ENCODE measurements at regions not wholly inside any gene's neighbourhood (a gene's known extent, or its start where the extent isn't known, plus 50 kb on each side); places are given as distances from the start of the nearest gene placed in this dataset.
A peak's percentile ranks its signal among the peaks of the same experiment; 100 is the strongest.

DNA sequence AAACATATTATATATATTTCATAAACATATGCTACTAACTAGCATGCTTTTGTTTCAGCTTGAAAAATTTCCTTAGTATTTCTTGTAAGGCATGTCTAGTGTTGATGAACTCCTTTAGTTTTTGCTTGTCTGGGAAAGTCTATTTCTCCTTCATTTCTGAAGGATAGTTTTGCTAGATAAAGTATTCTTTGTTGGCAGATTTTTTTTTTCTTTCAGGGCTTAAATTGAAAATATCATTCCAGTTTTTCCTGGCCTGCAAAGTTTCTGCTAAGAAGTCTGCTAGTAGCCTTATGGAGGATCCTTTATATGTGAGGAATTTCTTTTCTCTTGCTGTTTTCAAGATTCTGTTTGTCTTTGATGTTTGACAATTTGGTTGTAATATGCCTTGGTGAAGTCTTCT lies 183.5 kb downstream of the SLC4A3 start:
- Histone ChIP-seq H3K27ac (ENCODE audit: low read depth) (no peak overlapping the region), H3K4me1 (ENCODE audit: insufficient read depth) (no peaks in the 10 kb centered on the region), H3K36me3 (ENCODE audit: insufficient read depth) (no peaks in the 10 kb centered on the region), H3K4me3 (ENCODE audit: low read depth, low read length) (no peak overlapping the region)
- DNase-seq (ENCODE audit: extremely low spot score): no peak

DNA sequence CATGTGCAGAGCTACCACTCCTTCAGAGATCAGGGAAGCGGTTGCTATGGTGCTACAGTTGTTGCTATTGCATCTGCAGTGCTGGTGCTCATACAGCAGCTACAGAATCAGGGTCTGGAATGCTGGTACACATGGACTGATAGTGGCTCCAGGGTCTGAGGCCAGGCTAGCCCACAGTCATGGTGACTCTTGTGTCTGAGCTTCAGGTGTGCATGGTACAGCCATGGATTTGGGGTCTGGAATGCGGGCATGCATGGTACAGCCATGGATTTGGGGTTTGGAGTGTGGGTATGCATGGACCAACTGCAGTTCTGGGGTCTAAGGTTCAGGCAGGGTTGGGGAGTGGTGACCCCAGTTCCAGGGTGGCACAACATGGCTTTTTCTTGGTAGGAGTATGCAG lies 185.2 kb downstream of the SLC4A3 start:
- H3K4me1 ChIP-seq (ENCODE audit: insufficient read depth): no peaks in the 10 kb centered on the region
- no peak overlapping the region for H3K4me3 ChIP-seq (ENCODE audit: low read depth, low read length)
- DNase-seq (ENCODE audit: extremely low spot score): no peak
- no peak overlapping the region for H3K27ac ChIP-seq (ENCODE audit: low read depth)
- WGBS: 73% methylated on average over 2 of the region's 2 CpGs
- H3K36me3 ChIP-seq (ENCODE audit: insufficient read depth): no peaks in the 10 kb centered on the region

DNA sequence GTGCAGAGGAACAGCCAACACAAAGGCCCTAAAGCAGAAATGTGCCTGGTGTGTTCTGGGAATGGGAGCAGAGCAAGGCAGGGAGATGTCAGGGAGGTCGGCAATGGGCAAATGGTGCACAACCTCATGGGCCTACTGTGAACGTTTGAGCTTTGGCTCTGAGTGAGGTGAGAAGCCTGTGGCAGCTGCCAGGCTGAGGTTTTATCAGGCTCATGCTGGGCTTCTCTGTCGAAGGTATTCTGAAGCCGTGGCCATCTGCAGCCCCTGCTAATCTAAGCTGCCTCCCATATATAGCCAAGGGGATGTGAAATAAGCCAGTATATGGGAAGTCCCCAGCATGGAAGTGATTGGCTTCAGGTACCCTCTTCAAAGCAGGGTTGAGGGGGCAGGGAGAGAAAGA lies 193.3 kb downstream of the SLC4A3 start:
- no peak overlapping the region for H3K4me3 ChIP-seq (ENCODE audit: low read depth, low read length)
- no peaks in the 10 kb centered on the region for H3K36me3 ChIP-seq (ENCODE audit: insufficient read depth)
- no peak for DNase-seq (ENCODE audit: extremely low spot score)
- WGBS: 78% methylated on average over 4 of the region's 4 CpGs
- H3K4me1 ChIP-seq (ENCODE audit: insufficient read depth): no peaks in the 10 kb centered on the region
- no peak overlapping the region for H3K27ac ChIP-seq (ENCODE audit: low read depth)

DNA sequence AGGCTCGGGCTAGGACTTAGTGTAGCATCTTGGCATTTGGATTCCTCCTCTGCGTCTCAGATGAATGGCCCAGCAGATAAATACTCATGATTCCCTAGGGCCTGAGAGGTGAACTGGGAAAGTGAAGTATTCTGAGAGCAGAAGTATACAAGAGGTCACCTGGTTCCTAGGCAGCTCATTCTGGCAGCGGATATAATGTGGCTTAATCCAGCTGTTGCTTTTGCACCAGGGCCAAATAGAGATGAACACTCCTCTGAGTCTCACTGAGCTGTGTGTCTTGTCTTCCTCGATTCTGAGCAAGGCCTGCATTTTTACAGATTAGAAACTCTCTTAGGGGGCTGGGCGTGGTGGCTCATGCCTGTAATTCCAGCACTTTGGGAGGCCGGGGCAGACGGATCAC lies 196.1 kb downstream of the SLC4A3 start:
- Histone ChIP-seq H3K36me3 (ENCODE audit: insufficient read depth) (no peaks in the 10 kb centered on the region), H3K27ac (ENCODE audit: low read depth) (no peak overlapping the region), H3K4me3 (ENCODE audit: low read depth, low read length) (no peak overlapping the region), H3K4me1 (ENCODE audit: insufficient read depth) (no peaks in the 10 kb centered on the region)
- peak; percentile 5 for DNase-seq (ENCODE audit: extremely low spot score)
- 66% methylated on average over 7 of the region's 7 CpGs for WGBS

DNA sequence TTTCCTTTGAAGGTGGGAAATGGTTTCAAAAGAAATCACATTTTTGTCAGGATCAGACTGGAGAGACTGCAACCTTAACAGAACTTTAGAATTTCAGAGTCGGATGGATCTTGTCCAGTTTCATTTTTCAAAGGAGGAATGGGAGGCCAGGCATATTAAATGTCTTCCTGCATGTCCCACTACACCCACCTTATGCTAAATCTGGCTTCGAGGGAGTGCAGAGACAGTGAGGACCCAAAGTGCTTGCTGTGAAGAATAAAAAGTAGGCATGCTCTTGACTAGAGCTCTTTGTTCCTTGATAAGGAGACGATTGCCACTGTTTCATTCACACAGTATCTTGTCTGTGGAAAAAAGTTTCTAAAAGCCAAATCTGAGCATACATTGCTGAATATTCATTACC lies 197.6 kb downstream of the SLC4A3 start:
- DNase-seq (ENCODE audit: extremely low spot score): no peak

DNA sequence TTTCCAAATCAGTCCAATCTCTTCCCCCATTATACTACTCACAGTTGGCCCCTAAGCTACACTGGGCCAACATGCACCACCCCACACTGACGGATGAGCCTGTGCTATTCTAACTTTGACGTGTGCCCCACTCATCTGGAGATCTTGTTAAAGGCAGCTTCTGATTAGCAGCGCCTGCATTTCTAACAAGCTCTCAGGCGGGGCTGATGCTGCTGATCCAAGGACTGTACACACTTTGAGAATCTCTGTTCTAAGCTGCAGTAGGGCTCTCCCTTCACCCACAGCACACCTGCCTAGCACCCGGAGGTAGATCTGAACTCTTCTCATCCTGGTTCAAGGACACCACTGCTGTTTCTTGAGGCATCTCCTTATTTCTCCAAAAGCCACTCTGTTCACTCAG lies 200.7 kb downstream of the SLC4A3 start:
- WGBS: 68% methylated on average over 5 of the region's 5 CpGs
- Histone ChIP-seq H3K4me1 (ENCODE audit: insufficient read depth) (no peaks in the 10 kb centered on the region), H3K27ac (ENCODE audit: low read depth) (no peak overlapping the region), H3K4me3 (ENCODE audit: low read depth, low read length) (no peak overlapping the region), H3K36me3 (ENCODE audit: insufficient read depth) (no peaks in the 10 kb centered on the region)
- DNase-seq (ENCODE audit: extremely low spot score): no peak

More for the DNA sequence above, 197.6 kb downstream of the SLC4A3 start:
- Histone ChIP-seq H3K4me3 (ENCODE audit: low read depth, low read length) (no peak overlapping the region), H3K27ac (ENCODE audit: low read depth) (no peak overlapping the region), H3K36me3 (ENCODE audit: insufficient read depth) (no peaks in the 10 kb centered on the region), H3K4me1 (ENCODE audit: insufficient read depth) (no peaks in the 10 kb centered on the region)
- 88% methylated on average over 3 of the region's 3 CpGs for WGBS

DNA sequence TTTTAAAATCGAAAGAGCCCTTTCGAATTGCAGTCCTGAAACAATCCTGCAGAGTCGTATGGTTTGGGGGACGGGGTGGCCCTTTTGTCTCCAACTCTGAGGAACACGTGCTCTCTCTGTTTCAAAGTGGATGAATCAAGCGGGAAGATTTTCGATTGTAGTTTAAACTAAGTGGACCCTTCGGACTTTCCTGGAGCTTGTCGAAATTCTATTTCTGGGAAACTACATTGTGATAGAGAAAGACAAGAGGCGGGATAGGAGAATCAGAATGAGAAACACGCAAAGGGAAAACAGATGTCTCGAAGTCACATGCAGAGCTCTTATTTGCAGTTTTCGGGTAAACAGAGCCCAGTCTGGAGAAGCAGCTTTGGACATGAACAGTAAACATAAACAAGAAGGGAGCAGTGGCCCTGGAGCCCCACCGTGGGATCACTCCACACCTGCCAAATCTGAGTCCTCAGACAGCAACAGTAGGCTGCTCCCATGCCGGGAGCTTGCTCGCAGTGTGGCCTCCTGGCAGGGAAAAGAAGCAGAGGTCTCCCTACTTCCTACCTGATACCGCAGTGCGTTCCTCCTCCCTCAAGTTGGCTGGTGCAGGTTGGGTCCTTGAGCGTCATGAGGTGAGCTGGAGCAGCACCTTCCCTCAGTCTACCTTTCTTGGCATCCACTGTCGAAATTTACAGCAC lies 202.4 kb downstream of the SLC4A3 start:
- DNase-seq (ENCODE audit: extremely low spot score): no peak
- WGBS: 61% methylated on average over 20 of the region's 20 CpGs
- Histone ChIP-seq H3K27ac (ENCODE audit: low read depth) (no peak overlapping the region), H3K4me3 (ENCODE audit: low read depth, low read length) (no peak overlapping the region), H3K36me3 (ENCODE audit: insufficient read depth) (no peaks in the 10 kb centered on the region), H3K4me1 (ENCODE audit: insufficient read depth) (no peaks in the 10 kb centered on the region)

DNA sequence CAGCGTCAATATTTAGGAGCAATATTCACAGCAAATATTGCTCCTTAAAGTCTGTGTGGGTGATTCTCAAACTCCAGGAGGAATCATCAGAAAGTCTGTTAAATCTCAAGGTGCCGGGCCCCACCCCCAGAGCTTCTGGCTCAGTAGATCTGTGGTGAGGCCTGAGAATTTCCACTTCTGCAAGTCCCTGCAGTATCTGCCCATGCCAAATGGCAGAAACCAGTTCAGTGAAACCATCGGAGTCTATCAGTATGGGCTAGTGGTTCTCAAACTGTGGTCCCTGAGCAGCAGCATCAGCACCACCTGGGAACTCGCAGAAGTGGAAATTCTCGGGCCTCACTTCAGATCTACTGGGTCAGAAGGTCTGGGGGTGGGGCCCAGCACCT lies 202.9 kb downstream of the SLC4A3 start:
- no peak overlapping the region for H3K4me3 ChIP-seq (ENCODE audit: low read depth, low read length)
- H3K4me1 ChIP-seq (ENCODE audit: insufficient read depth): no peaks in the 10 kb centered on the region
- H3K27ac ChIP-seq (ENCODE audit: low read depth): no peak overlapping the region
- WGBS: 92% methylated on average over 5 of the region's 5 CpGs
- no peak for DNase-seq (ENCODE audit: extremely low spot score)
- H3K36me3 ChIP-seq (ENCODE audit: insufficient read depth): no peaks in the 10 kb centered on the region

DNA sequence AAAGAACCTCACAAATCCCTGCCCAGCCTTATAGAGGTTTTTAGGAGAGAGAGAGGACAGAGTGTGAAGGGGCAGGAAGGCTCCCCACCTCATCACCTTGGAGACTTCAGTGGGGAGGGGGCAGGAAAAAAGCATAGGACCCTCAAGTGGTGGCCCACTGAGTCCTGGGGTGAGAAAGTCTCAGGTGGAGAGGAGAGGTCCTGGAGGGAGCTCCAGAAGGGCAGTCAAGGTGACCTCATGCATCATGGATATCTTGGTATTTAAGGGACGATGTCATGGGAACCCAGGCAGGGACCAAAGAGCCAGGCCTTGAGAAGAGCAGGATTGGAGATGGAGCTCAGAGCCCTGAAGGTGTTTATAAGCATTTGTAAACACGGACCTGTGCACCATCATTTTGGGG lies 204.5 kb downstream of the SLC4A3 start:
- Histone ChIP-seq H3K4me1 (ENCODE audit: insufficient read depth) (no peaks in the 10 kb centered on the region), H3K27ac (ENCODE audit: low read depth) (no peak overlapping the region), H3K4me3 (ENCODE audit: low read depth, low read length) (no peak overlapping the region), H3K36me3 (ENCODE audit: insufficient read depth) (no peaks in the 10 kb centered on the region)
- DNase-seq (ENCODE audit: extremely low spot score): no peak
- 99% methylated on average over 2 of the region's 2 CpGs for WGBS

DNA sequence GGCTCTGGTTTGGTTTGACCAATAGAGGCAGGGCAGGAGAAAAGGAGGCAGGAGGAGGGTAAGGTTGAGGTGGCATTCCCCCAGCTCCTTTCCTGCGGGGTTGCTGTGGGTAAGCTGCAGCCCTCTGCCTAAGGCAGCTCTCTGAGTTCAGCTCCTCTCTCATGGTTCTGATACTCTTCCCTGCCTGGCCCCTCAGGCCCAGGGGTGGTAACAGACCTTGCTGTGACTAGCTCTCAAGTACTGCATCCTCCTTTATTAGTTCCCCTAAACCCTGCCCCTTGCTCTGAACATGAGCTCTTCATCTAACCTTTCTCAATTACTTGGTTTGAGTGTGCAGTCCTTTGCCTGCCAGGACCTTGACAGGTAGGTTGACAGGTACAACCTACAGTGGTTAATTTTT lies 205.5 kb downstream of the SLC4A3 start:
- DNase-seq (ENCODE audit: extremely low spot score): no peak
- no peaks in the 10 kb centered on the region for H3K36me3 ChIP-seq (ENCODE audit: insufficient read depth)
- no peaks in the 10 kb centered on the region for H3K4me1 ChIP-seq (ENCODE audit: insufficient read depth)
- H3K27ac ChIP-seq (ENCODE audit: low read depth): no peak overlapping the region
- no peak overlapping the region for H3K4me3 ChIP-seq (ENCODE audit: low read depth, low read length)
- 96% methylated on average over 1 of the region's 1 CpG for WGBS

DNA sequence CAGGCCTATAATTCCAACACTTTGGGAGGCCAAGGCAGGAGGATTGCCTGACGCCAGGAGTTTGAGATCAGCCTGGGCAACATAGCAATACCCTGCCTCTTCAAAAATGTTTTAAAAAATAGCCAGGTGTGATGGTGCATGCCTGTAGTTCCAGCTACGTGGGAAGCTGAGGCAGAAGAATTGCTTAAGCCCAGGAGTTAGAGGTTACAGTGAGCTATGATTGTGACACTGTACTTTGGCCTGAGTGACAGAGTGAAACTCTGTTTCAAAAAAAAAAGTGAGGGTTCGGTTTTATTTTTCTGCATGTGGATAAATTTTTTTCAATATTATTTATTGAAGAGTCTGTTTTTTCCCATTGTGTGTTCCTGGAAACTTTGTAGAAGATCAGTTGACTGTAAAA lies 208.1 kb downstream of the SLC4A3 start:
- Histone ChIP-seq H3K4me1 (ENCODE audit: insufficient read depth) (no peaks in the 10 kb centered on the region), H3K4me3 (ENCODE audit: low read depth, low read length) (no peak overlapping the region), H3K27ac (ENCODE audit: low read depth) (no peak overlapping the region), H3K36me3 (ENCODE audit: insufficient read depth) (no peaks in the 10 kb centered on the region)
- 76% methylated on average over 3 of the region's 3 CpGs for WGBS
- DNase-seq (ENCODE audit: extremely low spot score): no peak

DNA sequence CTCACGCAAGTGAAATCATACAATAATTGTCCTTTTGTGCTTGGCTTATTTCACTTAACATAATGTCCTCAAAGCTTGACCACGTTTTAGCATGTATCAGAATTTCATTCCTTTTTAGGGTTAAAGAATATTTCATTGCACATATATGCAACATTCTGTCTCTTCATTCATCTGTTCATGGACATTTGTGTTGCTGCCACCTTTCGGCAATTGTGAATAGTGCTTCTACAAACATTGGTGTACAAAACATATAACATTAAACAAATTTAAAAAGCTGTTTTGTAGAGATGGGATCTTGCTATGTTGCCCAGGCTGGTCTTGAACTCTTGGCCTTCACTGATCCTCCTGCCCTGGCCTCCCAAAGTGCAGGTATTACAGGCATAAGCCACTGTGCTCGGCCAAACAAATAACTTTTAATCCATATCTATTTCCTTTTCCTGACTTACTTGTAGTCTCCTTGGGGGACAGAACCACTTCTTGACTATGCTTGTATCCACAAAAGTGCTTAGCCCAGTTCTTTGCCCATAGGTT lies 209.3 kb downstream of the SLC4A3 start:
- WGBS: 75% methylated on average over 4 of the region's 4 CpGs
- Histone ChIP-seq H3K36me3 (ENCODE audit: insufficient read depth) (no peaks in the 10 kb centered on the region), H3K27ac (ENCODE audit: low read depth) (no peak overlapping the region), H3K4me1 (ENCODE audit: insufficient read depth) (no peaks in the 10 kb centered on the region), H3K4me3 (ENCODE audit: low read depth, low read length) (no peak overlapping the region)
- DNase-seq (ENCODE audit: extremely low spot score): no peak

DNA sequence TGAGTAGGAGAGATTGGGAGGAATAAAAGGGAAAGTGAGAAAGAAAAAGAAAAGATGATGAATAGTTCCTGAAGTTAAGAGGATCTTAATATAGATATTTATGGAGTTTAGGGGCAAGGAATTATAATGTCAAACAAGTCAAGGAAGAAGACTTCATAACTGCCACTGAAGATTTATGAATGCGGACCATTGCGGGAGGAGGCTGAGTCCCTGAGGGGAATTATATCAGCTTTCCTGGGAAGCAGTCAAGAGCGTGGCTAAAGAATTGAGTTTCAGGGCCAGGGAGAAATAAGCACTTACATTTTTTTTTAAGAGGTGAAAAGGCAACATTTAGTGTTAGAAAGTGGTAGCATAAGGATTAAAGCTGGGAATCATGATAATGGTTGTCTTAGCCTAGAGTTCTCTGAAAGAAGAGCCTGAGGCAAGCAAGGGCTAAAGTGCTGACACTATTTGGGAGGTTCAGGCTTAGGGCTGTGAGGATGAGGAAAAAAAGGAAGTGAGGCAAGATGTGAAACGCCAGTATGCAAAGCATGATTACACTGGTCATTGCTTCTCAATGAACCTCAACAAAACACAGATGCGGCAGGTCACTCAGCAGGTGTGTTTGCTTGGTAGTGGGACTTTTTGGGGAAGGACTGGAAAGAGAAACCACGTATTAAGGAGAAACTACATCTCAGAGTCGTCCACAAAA lies 217.1 kb downstream of the SLC4A3 start:
- Histone ChIP-seq H3K36me3 (ENCODE audit: insufficient read depth) (no peaks in the 10 kb centered on the region), H3K4me3 (ENCODE audit: low read depth, low read length) (no peak overlapping the region), H3K27ac (ENCODE audit: low read depth) (no peak overlapping the region), H3K4me1 (ENCODE audit: insufficient read depth) (no peaks in the 10 kb centered on the region)
- no peak for DNase-seq (ENCODE audit: extremely low spot score)
- WGBS: 50% methylated on average over 7 of the region's 7 CpGs

DNA sequence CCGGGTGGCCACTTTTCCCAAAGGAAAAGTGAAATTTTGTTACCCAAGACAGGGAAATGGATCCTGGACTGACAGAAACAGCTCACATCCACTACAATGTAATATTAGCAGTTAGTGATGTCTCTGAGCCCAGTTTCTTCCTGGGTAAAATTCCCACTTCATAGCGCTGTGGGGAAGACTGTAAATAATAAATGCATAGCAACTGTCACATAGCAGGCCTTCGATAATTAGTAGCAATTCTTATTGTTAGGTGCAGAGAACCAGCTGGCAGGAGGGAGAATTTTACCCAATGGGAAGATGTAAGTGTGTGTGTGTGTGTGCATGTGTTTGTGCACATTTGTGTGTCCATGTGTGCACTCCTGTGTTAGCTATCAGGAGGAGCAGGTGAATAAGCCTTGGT lies 221.5 kb downstream of the SLC4A3 start:
- DNase-seq (ENCODE audit: extremely low spot score): no peak
- H3K27ac ChIP-seq (ENCODE audit: low read depth): no peak overlapping the region
- H3K4me3 ChIP-seq (ENCODE audit: low read depth, low read length): no peak overlapping the region
- no peaks in the 10 kb centered on the region for H3K4me1 ChIP-seq (ENCODE audit: insufficient read depth)
- no peaks in the 10 kb centered on the region for H3K36me3 ChIP-seq (ENCODE audit: insufficient read depth)
- WGBS: 90% methylated on average over 3 of the region's 3 CpGs
